Pulmonary artery endothelial cell (primary cell): ENCODE measurements at regions not wholly inside any gene's neighbourhood (a gene's known extent, or its start where the extent isn't known, plus 50 kb on each side); places are given as distances from the start of the nearest gene placed in this dataset.

Experiments
- DNase-seq: peaks from one replicate; pipeline ENCODE4 v3.0.0-alpha.2; 2011; ENCODE audit warnings: low read depth, low spot score

DNA sequence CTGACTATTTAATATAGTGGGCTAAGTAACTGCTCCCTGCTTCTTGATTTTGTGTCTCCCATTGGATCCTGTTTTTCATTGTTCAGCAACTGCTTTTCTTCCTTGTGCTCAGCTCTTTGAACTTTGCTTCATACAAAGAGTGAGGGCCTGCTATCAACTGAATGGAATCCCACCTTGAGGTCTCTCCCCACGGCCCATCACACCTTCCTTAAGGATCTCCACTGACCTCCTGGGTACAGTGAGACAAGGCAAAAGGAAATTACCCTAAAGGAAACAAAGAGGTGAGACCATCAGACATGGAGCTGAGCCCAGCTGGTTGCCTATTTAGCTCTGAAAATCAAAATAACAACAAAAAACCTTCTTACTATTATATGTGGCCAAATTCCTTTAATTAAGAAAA lies 91.3 kb upstream of the RPL34 start:
- no peak for DNase-seq

DNA sequence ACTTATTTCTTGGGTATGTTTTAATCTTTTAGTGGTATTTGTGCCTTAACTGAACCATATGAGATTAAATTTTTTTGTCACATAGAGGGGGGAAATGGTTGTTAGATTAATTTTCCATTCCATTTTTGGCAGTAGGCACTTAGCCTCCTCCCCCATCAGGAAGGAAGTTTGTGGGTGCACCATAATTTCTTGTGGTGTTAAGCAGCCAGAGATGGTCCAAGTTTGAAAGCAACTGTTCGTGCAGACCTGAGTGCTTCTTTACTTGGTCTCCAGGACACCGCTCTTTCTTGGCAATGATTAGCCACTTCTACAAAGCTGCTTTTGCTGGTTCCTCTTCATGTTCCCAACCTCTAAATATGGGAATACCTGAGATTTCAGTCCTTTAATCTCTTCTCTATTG lies 92.7 kb upstream of the RPL34 start:
- DNase-seq: no peak

DNA sequence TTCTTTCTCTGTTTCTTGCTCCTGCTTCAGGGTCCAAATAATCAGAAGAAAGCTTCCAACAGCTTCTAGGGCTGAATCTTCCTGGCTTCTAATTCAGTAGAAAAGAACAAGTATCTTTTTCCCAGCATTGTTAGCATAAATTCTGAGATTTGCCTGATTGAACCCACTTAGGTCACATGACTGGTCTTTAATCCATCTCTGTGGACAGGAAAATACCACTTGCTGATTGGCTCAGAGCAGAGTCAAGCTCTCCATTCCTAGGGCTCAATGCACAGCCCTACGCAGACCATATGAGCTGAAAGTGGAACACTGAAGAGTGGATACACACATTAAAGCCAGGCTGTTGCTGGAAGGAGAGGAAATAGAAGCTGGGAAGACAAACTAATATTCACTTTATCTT lies 99.6 kb upstream of the RPL34 start:
- DNase-seq: no peak

DNA sequence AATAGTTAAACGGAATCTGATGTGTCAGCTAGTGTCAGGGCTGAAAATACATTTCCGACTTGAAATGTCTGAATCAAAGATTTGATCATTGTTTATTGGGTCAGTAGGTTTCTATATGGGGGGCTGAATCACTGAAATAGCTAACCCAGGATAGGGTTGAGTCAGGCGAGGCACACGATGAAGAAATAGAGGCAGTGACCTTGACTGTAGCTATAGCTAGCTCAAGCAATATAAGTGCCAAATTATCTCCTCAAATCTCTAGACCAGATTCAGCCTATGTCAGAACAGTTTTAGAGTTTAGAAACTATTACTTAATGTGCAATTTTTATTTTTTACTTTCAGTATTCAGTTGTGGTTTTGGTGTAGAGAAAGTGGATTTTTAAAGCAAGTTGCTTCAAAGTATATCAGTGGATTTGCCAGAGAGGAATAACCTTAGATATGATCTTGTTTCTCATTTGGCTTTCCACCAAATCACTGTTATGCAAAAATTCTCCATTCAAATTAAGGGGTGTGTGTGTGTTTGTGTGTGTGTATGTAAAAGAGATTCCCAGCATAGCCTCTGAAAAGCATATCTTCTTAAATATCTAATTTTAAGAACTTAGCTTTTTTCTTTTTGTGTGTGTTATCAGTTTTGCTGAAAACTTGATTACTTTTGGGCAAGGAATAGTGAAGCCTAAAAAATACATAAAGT lies 100.3 kb upstream of the RPL34 start:
- DNase-seq: no peak

DNA sequence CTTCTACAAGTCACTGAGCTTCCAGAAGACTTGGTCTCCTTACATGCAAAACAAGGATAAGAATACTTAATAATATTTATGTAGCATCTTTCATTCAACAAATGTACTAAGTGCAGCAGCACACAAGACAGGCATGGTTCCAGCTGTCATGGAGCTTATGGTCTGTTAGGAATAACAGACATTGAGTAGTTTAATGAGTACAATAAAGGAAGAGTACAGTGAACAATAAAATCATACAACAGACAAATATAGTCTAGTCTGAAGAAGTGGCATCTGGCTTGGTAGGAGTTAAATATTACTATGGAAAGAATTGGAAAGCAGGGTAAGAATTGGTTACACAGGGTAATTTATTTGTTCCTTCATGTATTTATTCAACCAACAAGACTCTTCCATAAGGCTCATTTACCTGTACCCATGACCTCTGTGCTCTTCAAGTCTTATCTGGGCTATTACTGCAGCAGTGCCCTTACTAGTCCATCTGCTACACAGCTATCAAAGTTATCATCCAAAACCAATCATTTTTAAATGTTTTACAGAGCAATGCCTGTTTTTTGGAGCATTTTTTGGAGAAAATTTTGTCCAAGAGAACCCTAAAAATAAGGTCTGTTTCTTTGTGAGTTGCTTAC lies 101.1 kb upstream of the RPL34 start:
- no peak for DNase-seq

DNA sequence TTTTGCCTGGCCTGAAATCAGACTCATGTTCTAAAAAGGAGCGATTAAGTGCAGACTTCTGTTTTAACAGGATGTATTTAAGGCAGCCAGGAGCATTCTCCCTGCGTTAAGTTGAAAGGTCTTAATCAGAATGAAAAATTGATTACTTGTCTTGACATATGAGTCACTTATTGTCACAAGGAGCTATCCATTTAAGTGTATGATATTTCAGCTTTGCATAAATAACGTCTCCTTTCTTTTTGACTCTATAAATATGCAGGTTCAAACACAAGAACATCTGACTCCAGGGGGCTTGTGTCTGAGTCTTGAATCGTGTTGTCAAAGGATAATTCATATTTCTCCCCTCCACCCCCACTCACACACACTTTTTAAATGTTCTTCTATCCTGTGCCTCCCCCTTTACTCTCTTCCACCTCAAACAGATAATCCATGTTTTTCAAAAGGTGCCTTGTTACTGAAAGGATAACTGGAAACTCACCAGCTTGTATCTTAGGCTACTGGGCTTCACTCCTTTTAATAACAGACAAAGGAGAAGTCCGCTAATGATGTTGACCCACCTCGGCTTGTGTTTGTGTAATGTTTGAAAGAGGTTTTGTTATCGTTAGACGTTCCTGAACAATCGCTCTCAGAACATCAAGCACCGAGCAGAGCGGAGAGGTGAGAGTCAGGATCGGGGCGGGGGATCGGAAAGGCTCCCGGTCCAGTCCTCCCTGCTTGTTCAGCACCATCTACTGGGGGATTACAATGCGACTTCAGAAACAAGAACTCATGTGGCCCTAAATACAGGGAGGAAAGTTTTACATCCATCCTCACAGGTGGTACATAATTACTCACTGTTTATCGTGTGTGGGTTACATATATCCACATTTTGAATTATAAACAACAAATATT lies 107.5 kb upstream of the RPL34 start:
- DNase-seq: no peak

DNA sequence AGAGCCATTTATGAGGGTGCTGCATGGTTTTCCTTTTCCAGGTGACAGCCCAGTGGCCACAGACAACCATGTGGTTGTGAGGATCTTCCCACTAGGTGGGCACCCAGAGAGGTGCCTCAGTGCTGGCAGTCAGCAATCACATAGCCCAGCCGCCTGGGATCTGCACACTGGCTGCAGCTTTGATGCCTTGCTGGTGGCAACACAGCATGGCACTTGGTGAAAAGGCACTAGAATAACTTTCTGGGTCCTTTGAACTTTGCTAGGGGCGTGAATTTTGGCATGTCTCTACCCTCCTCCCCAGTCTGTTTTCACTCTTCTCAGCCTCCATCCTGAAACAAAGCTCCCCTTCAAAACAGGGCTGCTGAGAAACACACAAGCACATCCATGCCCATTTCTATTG lies 108.8 kb upstream of the RPL34 start:
- DNase-seq: no peak

DNA sequence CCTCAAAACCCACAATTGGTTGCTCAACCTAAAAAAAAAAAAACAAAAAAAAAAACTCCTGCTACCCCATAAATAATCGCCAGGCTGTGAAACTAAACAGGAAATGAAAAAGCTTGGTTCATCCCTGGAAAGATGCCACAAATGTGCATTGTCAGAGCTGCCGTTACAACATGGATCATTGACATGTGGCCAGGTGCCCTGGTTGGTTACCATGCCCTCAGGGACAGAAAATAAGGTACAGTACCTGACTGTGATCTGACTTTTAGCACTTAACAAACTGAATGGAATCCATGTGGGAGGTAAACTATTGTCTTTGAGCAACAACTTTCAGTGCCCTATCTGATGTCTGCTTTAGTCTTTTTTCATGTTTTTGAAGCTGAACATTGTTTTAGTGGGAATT lies 118.0 kb upstream of the RPL34 start:
- DNase-seq: no peak

DNA sequence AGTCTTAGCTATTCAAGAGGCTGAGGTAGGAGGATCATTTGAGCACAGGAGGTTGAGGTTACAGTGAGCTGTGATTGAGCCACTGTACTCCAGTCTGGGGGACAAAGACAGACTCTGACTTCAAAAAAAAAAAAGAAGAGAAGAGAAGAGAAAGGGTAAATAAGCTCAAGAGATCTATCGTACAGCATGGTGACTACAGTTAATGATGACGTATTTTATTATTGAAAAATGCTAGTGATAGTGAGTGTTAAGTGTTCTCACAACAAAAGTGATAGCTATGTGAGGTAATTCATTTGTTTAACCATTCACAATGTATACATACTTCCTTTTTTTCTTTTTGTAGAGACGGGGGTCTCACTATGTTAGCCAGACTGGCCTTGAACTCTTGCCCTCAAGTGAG lies 121.5 kb upstream of the RPL34 start:
- DNase-seq: no peak

DNA sequence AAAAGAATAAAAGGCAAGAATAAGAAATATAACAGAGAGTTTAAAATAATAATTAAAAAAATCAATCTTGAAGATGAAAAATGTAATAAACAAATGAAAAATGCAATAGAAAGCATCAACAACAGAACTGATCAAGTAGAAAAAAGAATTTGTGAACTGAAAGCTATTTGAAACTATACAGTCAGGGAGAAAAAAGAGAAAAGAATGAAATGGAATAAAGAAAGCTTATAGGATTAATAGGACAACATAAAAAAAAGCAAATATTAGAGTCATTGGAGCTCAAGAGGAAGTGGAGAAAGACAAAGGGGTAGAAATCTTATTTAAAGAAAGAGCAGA lies 126.8 kb upstream of the RPL34 start:
- no peak for DNase-seq

DNA sequence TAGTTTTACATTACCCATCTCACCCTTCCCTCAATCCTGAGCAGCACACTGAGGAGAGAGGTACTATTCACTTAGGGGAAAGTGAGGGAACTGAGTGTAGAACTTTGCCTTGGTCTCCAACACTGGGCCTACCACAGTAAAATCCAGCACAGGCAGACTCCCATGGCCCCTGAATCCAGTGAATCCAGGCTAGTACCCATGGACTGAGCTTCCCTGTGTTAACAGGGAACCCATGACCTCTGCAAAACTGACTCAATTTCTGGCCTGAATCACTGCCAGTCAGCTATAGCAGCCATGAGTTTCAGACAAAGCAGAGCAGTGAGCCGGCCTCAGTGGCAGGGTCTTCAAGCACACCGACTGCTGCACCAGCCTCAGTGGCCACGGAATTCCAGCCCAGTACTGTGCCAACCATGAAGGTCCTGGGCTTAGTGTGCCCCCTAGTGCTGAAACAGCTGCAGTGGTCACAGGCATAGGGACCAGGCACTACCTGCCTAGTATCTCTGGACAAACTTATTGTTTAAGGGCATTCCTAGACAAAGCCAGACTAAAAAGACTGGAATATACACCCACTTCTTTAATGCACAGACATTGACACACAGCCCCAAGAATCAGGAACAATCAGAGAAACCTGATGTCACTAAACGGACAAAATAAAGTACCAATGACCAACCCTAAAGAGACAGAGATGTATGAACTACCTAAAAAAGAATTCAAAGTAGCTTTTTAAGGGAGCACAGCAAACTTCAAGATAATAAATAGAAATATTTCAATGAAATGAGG lies 127.4 kb upstream of the RPL34 start:
- DNase-seq: no peak

DNA sequence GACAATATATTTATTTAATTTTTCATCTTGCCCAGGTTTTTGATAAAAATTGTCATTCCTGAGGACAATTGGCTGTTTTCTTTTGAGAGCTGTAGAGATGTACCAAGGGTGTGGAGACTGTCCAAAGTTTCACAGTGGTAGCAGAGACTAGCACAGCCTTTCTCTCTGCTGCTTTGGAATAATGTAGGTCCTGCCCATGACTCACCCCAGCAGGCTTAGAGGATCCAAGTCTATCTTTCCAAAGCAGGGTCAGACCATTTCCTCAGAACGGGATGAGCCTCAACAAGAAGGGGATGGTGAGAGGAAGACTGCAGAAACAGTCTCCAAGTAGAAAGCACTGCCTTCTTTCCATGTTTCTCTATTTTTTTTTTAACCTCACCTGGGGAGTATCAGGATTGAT lies 131.5 kb upstream of the RPL34 start:
- no peak for DNase-seq

DNA sequence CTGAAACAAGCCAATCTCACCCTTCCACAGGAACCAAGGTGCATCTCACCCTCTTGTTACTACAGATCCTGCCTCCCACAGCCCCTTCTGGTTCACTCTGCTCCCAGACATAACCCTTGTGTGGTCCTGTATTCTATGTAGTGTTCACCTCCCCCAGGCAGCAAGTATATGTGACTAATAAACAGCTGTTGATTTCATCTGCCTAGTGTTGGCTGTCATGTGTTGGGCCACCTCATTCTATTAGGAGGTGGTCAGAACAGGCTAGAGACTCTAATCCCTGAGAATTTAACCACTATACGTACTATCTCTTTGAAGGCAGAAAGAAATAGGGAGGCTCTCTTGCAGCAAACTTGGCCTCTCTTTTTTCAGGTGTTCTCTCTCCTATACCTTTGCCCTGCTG lies 134.3 kb upstream of the RPL34 start:
- no peak for DNase-seq

DNA sequence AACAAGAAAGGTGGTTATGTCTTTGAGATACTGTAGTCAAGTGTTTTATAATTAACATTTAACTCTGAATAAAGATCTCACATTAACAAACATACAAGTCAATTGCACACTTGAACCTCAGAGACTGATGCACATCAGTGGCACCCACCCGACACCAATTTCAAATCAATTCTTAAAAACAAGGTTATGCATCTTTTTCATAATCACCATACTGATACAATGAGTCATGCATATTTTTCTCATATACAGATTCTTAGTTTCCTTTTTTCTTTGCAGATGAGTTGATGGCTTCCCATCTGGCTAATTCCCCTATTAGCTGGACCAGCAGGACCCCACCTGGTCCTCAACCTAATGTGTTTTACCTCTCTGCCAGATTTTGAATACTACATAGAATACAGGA lies 136.2 kb upstream of the RPL34 start:
- no peak for DNase-seq

DNA sequence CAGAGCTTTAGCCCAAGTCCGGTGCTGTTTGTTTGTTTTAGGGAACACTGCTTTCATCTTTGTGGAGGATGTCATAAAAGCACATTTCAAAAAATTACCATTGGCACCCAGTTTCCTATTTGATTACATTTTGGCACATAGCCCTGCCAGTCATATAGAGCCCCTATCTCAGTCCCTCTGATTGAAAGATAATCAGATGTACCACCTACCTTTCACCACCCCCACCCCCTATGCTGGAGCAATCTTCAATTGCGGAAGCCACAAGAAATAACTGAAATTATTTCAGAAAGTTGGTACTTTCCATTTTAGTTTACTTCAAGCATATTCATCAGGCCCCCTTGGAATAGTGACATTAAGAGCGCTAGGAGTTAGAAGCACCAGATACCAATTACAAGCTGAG lies 136.7 kb upstream of the RPL34 start:
- DNase-seq: no peak

DNA sequence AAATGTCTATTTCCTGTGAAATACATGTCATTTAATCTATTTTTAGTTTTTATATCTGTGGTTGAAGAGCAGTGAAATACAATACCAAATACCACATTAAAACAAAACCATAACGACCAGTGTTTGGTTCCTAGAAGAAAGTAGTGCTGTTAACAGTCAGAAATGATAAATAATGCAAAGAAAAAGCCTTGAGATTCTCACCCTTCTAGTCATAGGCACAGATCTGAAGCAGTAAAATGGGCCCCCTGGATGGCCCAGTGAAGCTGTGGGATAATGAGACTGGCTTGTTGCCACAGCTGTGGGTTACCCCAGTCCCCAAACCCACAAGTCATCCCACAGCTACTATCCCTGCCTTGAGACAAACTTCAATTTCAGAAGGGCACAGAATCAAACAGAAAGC lies 137.3 kb upstream of the RPL34 start:
- no peak for DNase-seq

DNA sequence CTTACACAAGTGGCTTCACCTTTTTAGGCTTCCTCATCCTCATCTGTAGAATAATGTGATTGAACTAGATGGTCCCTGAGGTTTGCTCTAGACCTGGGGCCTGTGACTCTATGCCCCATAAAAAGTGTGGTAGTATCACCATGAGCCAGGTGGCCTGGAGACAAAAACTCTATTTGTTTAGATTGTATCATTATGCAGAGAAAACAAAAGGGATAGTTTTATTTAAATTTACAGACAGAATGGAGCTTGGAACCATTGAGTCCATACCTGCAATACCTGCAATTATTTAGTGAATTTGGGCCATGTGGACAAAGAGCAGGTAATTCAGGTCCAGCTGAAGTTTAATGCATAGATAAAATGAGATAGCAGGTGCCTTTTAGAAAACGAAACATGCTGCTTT lies 139.5 kb upstream of the RPL34 start:
- no peak for DNase-seq

DNA sequence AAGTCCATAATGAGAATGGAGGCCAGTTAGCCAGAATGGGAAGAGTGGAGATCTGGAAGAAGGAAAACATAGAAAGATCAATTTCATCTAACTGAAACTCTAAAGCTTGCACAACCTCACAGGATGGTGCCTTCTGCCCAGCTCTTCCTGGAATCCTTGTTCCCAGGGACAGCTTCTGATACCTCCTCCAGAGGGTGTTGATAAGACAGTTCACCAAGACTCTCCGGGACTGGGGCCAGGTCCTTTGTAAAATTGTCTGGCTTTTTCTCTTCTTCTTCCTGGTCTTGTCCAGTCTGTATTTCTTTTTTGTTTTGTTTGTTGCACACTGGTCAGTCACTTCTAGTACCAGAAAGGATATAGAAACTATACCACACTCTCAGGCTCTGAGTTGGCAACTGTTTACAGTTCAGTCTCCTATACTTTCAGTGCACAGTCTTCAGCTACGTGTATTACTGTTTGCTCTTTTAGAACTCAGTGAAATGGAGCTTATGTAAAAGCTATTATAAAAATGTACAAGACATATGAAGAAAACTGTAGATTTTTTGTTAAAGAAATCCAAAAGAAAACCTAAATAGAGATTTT lies 142.8 kb upstream of the RPL34 start:
- DNase-seq: no peak

DNA sequence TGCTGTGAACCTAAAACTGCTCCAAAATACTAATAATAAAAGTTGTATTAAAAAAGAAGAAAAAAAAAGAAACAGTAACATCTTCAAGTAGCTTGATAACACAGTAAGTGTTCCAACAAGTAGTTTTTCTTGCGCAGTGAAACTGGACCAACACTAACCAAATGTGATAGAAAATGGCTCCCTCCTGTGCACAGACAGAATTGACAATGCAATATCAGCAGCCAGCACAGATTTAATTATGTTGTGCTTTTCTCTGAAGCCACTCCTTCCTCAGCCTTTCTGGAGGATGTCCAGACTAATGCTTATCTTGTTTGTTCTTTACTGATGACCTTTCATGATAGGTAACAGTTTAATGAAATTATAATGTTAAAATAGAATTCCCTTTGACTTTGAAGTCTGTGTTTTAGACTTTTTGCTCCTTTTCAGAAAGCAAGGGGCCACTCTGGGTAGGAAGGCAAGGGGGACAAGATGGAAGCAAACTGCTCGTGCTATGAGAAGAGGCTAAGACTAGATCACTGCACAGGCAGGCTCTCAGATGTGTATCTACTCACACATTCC lies 147.1 kb upstream of the RPL34 start:
- DNase-seq: no peak

DNA sequence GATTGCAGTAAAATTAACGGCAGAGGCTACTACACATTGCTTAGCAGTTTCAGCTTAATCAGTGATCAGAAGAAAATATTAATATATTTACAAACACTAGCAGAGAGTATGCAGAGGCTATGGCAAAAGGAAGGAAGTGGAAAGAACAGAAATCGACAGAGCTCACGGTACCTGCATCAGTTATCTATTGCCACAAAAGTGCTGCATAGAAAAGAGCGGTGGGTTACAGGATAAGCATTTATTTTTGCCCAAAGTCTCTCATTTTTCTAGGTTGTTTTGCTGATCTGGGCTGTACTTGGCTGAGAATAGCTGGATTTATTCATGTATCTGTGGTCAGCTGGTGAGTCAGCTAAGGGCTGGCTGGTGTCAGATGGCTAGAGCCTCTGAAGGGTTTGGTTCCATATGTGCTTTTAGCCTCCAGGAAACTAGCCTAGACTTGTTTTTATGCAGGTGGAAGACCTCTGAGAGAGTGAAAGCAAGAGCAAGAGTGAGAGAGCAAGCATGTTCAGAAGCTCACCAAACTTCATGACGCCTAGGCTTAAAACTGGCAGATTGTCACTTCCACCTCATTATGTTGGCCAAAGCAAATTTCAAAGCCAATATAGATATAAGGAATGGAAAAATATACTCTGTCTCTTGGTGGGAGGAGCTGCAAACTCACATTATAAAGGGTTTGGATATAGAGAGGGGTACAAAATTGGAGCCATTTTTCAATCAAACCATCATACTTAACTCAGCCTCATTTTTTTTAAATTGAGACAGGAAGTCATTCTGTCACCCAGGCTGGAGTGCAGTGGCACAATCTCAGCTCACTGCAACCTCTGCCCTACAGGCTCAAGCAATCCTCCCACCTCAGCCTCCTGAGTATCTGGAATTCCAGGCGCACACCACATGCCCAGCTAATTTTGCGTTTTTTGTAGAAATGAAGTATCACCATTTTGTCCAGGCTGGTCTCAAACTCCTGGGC lies 153.2 kb upstream of the RPL34 start:
- DNase-seq: no peak
